ENCODE measurements at regions not wholly inside any gene's neighbourhood (a gene's known extent, or its start where the extent isn't known, plus 50 kb on each side); places are given as distances from the start of the nearest gene placed in this dataset.

- no peak for DNase-seq (ENCODE audit: low spot score)
- no peak for TF ChIP-seq CTCF (IDR thresholded peaks at IDR 0.05)
- H3K4me1 Mint-ChIP-seq (ENCODE audit: low read depth) = peaks cover 7% of the 10 kb centered on the region
Observed at GRCh38 chr13:105426441-105426840, 1109.0 kb downstream of the EFNB2 start.

GRCh38 chr13:105414639-105415038 lies 1120.8 kb downstream of the EFNB2 start:
- Mint-ChIP-seq H3K27me3 (ENCODE audit: low read depth) (no peaks in the 10 kb centered on the region), H3K4me1 (ENCODE audit: low read depth) (no peaks in the 10 kb centered on the region), H3K27ac (ENCODE audit: unreplicated experiment) (no peak overlapping the region), H3K4me3 (ENCODE audit: unreplicated experiment) (no peak overlapping the region), H3K9me3 (ENCODE audit: low read depth) (no peaks in the 10 kb centered on the region), H3K36me3 (ENCODE audit: low read depth) (no peaks in the 10 kb centered on the region)
- DNase-seq (ENCODE audit: low spot score) = no peak
- no peak for TF ChIP-seq CTCF (IDR thresholded peaks at IDR 0.05)

More at GRCh38 chr13:105426441-105426840, 1109.0 kb downstream of the EFNB2 start:
- H3K27ac Mint-ChIP-seq (ENCODE audit: unreplicated experiment) = no peak overlapping the region
- no peak overlapping the region for H3K4me3 Mint-ChIP-seq (ENCODE audit: unreplicated experiment)
- no peaks in the 10 kb centered on the region for H3K9me3 Mint-ChIP-seq (ENCODE audit: low read depth)
- H3K36me3 Mint-ChIP-seq (ENCODE audit: low read depth) = no peaks in the 10 kb centered on the region
- no peaks in the 10 kb centered on the region for H3K27me3 Mint-ChIP-seq (ENCODE audit: low read depth)

- no peak overlapping the region for H3K27ac Mint-ChIP-seq (ENCODE audit: unreplicated experiment)
- H3K4me3 Mint-ChIP-seq (ENCODE audit: unreplicated experiment) = no peak overlapping the region
- H3K9me3 Mint-ChIP-seq (ENCODE audit: low read depth) = no peaks in the 10 kb centered on the region
- H3K36me3 Mint-ChIP-seq (ENCODE audit: low read depth) = no peaks in the 10 kb centered on the region
- no peaks in the 10 kb centered on the region for H3K27me3 Mint-ChIP-seq (ENCODE audit: low read depth)
- DNase-seq (ENCODE audit: low spot score) = no peak
- H3K4me1 Mint-ChIP-seq (ENCODE audit: low read depth) = no peaks in the 10 kb centered on the region
- no peak for TF ChIP-seq CTCF (IDR thresholded peaks at IDR 0.05)
Observed at GRCh38 chr13:105412171-105412570, 1123.3 kb downstream of the EFNB2 start.

- no peak overlapping the region for H3K4me3 Mint-ChIP-seq (ENCODE audit: unreplicated experiment)
- H3K36me3 Mint-ChIP-seq (ENCODE audit: low read depth) = no peaks in the 10 kb centered on the region
- no peak overlapping the region for H3K27ac Mint-ChIP-seq (ENCODE audit: unreplicated experiment)
- no peak for DNase-seq (ENCODE audit: low spot score)
- TF ChIP-seq CTCF (IDR thresholded peaks at IDR 0.05) = peak; percentile 71
- no peaks in the 10 kb centered on the region for H3K9me3 Mint-ChIP-seq (ENCODE audit: low read depth)
- peaks cover 4% of the 10 kb centered on the region for H3K4me1 Mint-ChIP-seq (ENCODE audit: low read depth)
- H3K27me3 Mint-ChIP-seq (ENCODE audit: low read depth) = no peaks in the 10 kb centered on the region
Observed at GRCh38 chr13:105410602-105411001, 1124.9 kb downstream of the EFNB2 start.

- DNase-seq (ENCODE audit: low spot score) = no peak
- Mint-ChIP-seq H3K9me3 (ENCODE audit: low read depth) (no peaks in the 10 kb centered on the region), H3K27me3 (ENCODE audit: low read depth) (no peaks in the 10 kb centered on the region), H3K36me3 (ENCODE audit: low read depth) (no peaks in the 10 kb centered on the region), H3K4me3 (ENCODE audit: unreplicated experiment) (no peak overlapping the region), H3K4me1 (ENCODE audit: low read depth) (peaks cover 4% of the 10 kb centered on the region), H3K27ac (ENCODE audit: unreplicated experiment) (no peak overlapping the region)
- no peak for TF ChIP-seq CTCF (IDR thresholded peaks at IDR 0.05)
Observed at GRCh38 chr13:105406551-105406950, 1128.9 kb downstream of the EFNB2 start.

All from chondrocyte (in vitro differentiated cells).